Liver (tissue), 8 donors: ENCODE measurements at regions not wholly inside any gene's neighbourhood (a gene's known extent, or its start where the extent isn't known, plus 50 kb on each side); places are given as distances from the start of the nearest gene placed in this dataset.

Experiments
- DNase-seq: peaks from one replicate; pipeline ENCODE4 v3.0.0-alpha.2; 2017; ENCODE audit warnings: low spot score
- H3K27ac ChIP-seq, 2 donors: one replicate each; pipeline ENCODE4 v1.7.0; 2013; ENCODE audit warnings: inconsistent platforms in 2 of 2, low read length in 2 of 2, control low read depth in 1 of 2, low read depth in 1 of 2, mild to moderate bottlenecking in 1 of 2
- H3K27me3 ChIP-seq, 4 donors: one replicate each; pipeline versions ENCODE4 v1.6.1 to v1.7.0; 2013; ENCODE audit warnings: low read length in 3 of 4, inconsistent platforms in 1 of 4, mild to moderate bottlenecking in 1 of 4, moderate library complexity in 1 of 4; ENCODE audit not compliant: control insufficient read depth in 4 of 4, insufficient read depth in 4 of 4
- H3K36me3 ChIP-seq, 4 donors: one replicate each; pipeline versions ENCODE4 v1.6.1 to v1.7.0; 2013; ENCODE audit warnings: low read length in 3 of 4, mild to moderate bottlenecking in 3 of 4, low read depth in 1 of 4, moderate library complexity in 1 of 4; ENCODE audit not compliant: control insufficient read depth in 4 of 4, insufficient read depth in 3 of 4
- H3K4me1 ChIP-seq, 4 donors: one replicate each; pipeline versions ENCODE4 v1.6.1 to v1.7.0; 2013; ENCODE audit warnings: low read length in 3 of 4, mild to moderate bottlenecking in 3 of 4, moderate library complexity in 1 of 4; ENCODE audit not compliant: control insufficient read depth in 4 of 4, insufficient read depth in 4 of 4
- H3K4me3 ChIP-seq, 3 donors: one replicate each; pipeline versions ENCODE4 v1.6.1 to v1.7.0; 2013; ENCODE audit warnings: low read length in 3 of 3, control low read depth in 1 of 3, low read depth in 1 of 3, mild to moderate bottlenecking in 1 of 3
- H3K9ac ChIP-seq, 2 donors: one replicate each; pipeline ENCODE4 v1.7.0; 2013; ENCODE audit warnings: low read length in 2 of 2, mild to moderate bottlenecking in 2 of 2, moderate library complexity in 2 of 2, control low read depth in 1 of 2, low read depth in 1 of 2
- H3K9me3 ChIP-seq, 4 donors: one replicate each; pipeline versions ENCODE4 v1.6.1 to v1.7.0; 2013; ENCODE audit warnings: low read length in 3 of 4; ENCODE audit not compliant: control insufficient read depth in 4 of 4
- ATF3 ChIP-seq: IDR thresholded peaks from 2 replicates; pipeline ENCODE4 v1.6.1; 2016; ENCODE audit warnings: antibody characterized with exemption
- CTCF ChIP-seq: fragments of 150-350 bp; IDR thresholded peaks from 2 replicates; pipeline ENCODE4 v1.5.1; 2017; ENCODE audit warnings: improper control_type of control experiment, low read depth, low read length; ENCODE audit not compliant: missing input control
- EGR1 ChIP-seq, 2 donors: IDR thresholded peaks; 2 replicates each; pipeline ENCODE4 v1.6.1; 2016 to 2018; ENCODE audit warnings: antibody characterized with exemption in 2 of 2, low read depth in 2 of 2
- FOXA1 ChIP-seq: IDR thresholded peaks from 2 replicates; pipeline ENCODE4 v1.6.1; 2016; ENCODE audit warnings: antibody characterized with exemption
- FOXA2 ChIP-seq: IDR thresholded peaks from 2 replicates; pipeline ENCODE4 v1.6.1; 2016; ENCODE audit warnings: antibody characterized with exemption
- GABPA ChIP-seq, 2 donors: IDR thresholded peaks in 1 of 2; conservative IDR thresholded peaks in 1 of 2; 2 replicates each; pipeline ENCODE4 v1.6.1; 2016; ENCODE audit warnings: antibody characterized with exemption in 2 of 2, mild to moderate bottlenecking in 1 of 2, moderate library complexity in 1 of 2
- HNF4A ChIP-seq, 2 donors: conservative IDR thresholded peaks; 2 replicates each; pipeline ENCODE4 v1.6.1; 2016; ENCODE audit warnings: antibody characterized with exemption in 2 of 2, mild to moderate bottlenecking in 2 of 2
- HNF4G ChIP-seq: IDR thresholded peaks from 2 replicates; pipeline ENCODE4 v1.6.1; 2016; ENCODE audit warnings: antibody characterized with exemption
- JUND ChIP-seq, 2 donors: IDR thresholded peaks; 2 replicates each; pipeline ENCODE4 v1.6.1; 2016; ENCODE audit warnings: antibody characterized with exemption in 2 of 2
- MAX ChIP-seq: IDR thresholded peaks from 2 replicates; pipeline ENCODE4 v1.6.1; 2016; ENCODE audit warnings: antibody characterized with exemption
- NR2F2 ChIP-seq: IDR thresholded peaks from 2 replicates; pipeline ENCODE4 v1.6.1; 2016; ENCODE audit warnings: antibody characterized with exemption
- RAD21 ChIP-seq, 2 donors: IDR thresholded peaks; 2 replicates each; pipeline ENCODE4 v1.6.1; 2016; ENCODE audit warnings: antibody characterized with exemption in 2 of 2, mild to moderate bottlenecking in 2 of 2
- REST ChIP-seq: IDR thresholded peaks from 2 replicates; pipeline ENCODE4 v1.6.1; 2016; ENCODE audit warnings: antibody characterized with exemption, mild to moderate bottlenecking
- RXRA ChIP-seq, 2 donors: IDR thresholded peaks; 2 replicates each; pipeline ENCODE4 v1.6.1; 2017 to 2018; ENCODE audit warnings: antibody characterized with exemption in 2 of 2, mild to moderate bottlenecking in 1 of 2
- SP1 ChIP-seq: IDR thresholded peaks from 2 replicates; pipeline ENCODE4 v1.6.1; 2018; ENCODE audit warnings: antibody characterized with exemption, mild to moderate bottlenecking
- TAF1 ChIP-seq: conservative IDR thresholded peaks from 2 replicates; pipeline ENCODE4 v1.6.1; 2016; ENCODE audit warnings: antibody characterized with exemption, mild to moderate bottlenecking
- YY1 ChIP-seq: IDR thresholded peaks from 2 replicates; pipeline ENCODE4 v1.6.1; 2016; ENCODE audit warnings: antibody characterized with exemption, mild to moderate bottlenecking
- ZBTB33 ChIP-seq: IDR thresholded peaks from 2 replicates; pipeline ENCODE4 v1.6.1; 2016; ENCODE audit warnings: antibody characterized with exemption
- WGBS: extraction: QIAGEN DNeasy Blood & Tissue Kit; methylation state at CpG from one replicate; pipeline ENCODE4 v1.1.7; 2013; 5-methylcytosine and 5-hydroxymethylcytosine counted together
- donor health status: healthy.
- donor health status: healthy.
- donor health status: healthy.
- donor health status: healthy.
- donor health status: healthy.

GRCh38 chr2:236766850-236767249 lies 197.2 kb downstream of the ACKR3 start:
- no peaks in the 10 kb centered on the region for H3K4me1 ChIP-seq
- H3K9ac ChIP-seq: no peak overlapping the region
- peaks cover 0 to 8% (median 0%) of the 10 kb centered on the region in 4 donors for H3K9me3 ChIP-seq
- no peak for TF ChIP-seq NR2F2
- TF ChIP-seq CTCF: no peak
- no peak for TF ChIP-seq MAX
- no peak for TF ChIP-seq RAD21 (IDR thresholded peaks at IDR 0.05)
- TF ChIP-seq FOXA1: no peak
- no peak for TF ChIP-seq HNF4G
- no peak for TF ChIP-seq YY1
- TF ChIP-seq JUND (IDR thresholded peaks at IDR 0.05): no peak
- TF ChIP-seq ZBTB33: no peak
- TF ChIP-seq FOXA2: no peak
- no peak for TF ChIP-seq HNF4A (conservative IDR thresholded peaks at IDR 0.05)
- no peak for TF ChIP-seq ATF3
- no peak for TF ChIP-seq SP1
- no peak for TF ChIP-seq RXRA (IDR thresholded peaks at IDR 0.05)
- no peak for TF ChIP-seq EGR1 (IDR thresholded peaks at IDR 0.05; ENCODE audit: low read depth in 2 of 2)
- no peak for TF ChIP-seq REST
- no peak for TF ChIP-seq GABPA (IDR thresholded peaks at IDR 0.05 in 1 of 2, conservative IDR thresholded peaks at IDR 0.05 in 1 of 2)
- TF ChIP-seq TAF1: no peak
- no peaks in the 10 kb centered on the region for H3K36me3 ChIP-seq
- H3K4me3 ChIP-seq: no peak overlapping the region
- DNase-seq: no peak
- 96% methylated on average over 2 of the region's 2 CpGs for WGBS
- no peaks in the 10 kb centered on the region for H3K27me3 ChIP-seq
- H3K27ac ChIP-seq: no peak overlapping the region
